ENCODE measurements at regions not wholly inside any gene's neighbourhood (a gene's known extent, or its start where the extent isn't known, plus 50 kb on each side); places are given as distances from the start of the nearest gene placed in this dataset.

DNA sequence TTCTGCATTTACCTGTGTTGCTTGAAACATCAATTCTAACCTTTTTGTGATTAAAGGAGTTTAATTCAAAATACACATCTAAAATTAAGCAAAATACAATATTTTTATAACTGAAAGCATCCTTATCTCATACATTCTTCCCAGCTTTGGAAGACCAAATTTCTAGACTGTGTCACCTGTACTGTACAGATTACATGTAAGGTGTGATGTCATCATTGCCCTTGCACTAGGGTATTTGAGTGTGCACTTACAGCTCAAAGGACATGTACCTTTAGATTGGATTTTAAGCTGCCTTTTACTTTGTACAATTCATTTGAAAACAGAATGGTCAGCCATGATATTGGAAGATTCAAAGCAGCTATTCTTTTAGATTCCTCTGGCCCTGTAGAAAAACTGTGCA is 932.8 kb upstream of the POU3F3 start:
- no peaks in the 10 kb centered on the region for H3K36me3 ChIP-seq (ENCODE audit: control insufficient read depth in 2 of 2, insufficient read depth in 1 of 2, low read length in 2 of 2)
- TF ChIP-seq, protein P1, sequence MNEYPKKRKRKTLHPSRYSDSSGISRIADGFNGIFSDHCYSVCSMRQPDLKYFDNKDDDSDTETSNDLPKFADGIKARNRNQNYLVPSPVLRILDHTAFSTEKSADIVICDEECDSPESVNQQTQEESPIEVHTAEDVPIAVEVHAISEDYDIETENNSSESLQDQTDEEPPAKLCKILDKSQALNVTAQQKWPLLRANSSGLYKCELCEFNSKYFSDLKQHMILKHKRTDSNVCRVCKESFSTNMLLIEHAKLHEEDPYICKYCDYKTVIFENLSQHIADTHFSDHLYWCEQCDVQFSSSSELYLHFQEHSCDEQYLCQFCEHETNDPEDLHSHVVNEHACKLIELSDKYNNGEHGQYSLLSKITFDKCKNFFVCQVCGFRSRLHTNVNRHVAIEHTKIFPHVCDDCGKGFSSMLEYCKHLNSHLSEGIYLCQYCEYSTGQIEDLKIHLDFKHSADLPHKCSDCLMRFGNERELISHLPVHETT (tag by site-specific recombination; IDR thresholded peaks at IDR 0.05): no peak
- TF ChIP-seq ZNF555 (tag by site-specific recombination; conservative IDR thresholded peaks at IDR 0.05) (no peak), ZNF785 (tag by site-specific recombination; IDR thresholded peaks at IDR 0.05) (no peak), YY2 (tag by site-specific recombination; IDR thresholded peaks at IDR 0.05) (no peak), ZBTB21 (tag by site-specific recombination; IDR thresholded peaks at IDR 0.05) (no peak)
- TF ChIP-seq, protein P2, sequence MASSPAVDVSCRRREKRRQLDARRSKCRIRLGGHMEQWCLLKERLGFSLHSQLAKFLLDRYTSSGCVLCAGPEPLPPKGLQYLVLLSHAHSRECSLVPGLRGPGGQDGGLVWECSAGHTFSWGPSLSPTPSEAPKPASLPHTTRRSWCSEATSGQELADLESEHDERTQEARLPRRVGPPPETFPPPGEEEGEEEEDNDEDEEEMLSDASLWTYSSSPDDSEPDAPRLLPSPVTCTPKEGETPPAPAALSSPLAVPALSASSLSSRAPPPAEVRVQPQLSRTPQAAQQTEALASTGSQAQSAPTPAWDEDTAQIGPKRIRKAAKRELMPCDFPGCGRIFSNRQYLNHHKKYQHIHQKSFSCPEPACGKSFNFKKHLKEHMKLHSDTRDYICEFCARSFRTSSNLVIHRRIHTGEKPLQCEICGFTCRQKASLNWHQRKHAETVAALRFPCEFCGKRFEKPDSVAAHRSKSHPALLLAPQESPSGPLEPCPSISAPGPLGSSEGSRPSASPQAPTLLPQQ (tag by site-specific recombination; IDR thresholded peaks at IDR 0.05): no peak
- CTCF ChIA-PET: no interaction called here
- H3K4me1 ChIP-seq (ENCODE audit: control insufficient read depth, insufficient read depth, low read length): no peaks in the 10 kb centered on the region
- H3K4me3 ChIP-seq (ENCODE audit: low read depth, low read length): no peak overlapping the region
- POLR2A ChIA-PET: no interaction called here
- H3K27ac ChIP-seq (ENCODE audit: extremely low read depth, low read depth, low read length): no peak overlapping the region
- H3K9me3 ChIP-seq (ENCODE audit: control insufficient read depth, insufficient read depth, low read depth, low read length): no peaks in the 10 kb centered on the region; the same call in 1 of the 2 replicates

DNA sequence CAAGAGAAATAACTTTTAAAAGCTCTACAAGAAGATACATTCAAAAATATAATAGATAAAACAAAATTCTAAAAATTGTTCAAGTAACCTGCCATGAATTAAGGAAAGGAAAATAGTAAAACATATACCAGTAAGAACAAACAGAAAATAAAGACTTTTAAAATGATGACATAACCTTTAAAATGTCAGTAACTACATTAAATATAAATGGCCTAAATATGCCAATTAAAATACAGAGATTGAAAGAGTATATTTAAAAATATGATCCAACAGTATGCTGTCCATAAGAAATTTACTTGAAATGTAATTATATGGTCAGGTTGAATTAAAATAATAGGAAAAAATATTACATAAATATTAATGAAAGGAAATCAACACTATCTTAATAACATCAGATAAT is 911.7 kb upstream of the POU3F3 start:
- POLR2A ChIA-PET: no interaction called here

DNA sequence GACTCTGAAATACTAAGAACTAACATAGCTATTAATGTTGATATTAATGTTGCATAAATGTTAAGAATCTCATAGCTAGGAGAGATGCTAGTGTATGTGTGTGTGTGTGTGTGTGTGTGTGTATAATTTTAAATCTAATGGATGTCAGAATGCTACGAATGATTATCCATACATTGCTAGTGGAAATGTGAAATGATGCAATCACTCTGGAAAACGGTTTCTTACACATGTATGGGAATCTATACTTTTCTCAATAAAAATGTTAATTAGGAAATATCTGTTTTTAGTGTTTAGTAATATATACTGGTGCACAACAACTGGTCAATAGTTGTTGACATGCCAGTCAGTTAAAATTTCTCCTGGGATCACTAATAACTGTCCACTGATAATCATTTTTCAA is 908.8 kb upstream of the POU3F3 start:
- POLR2A ChIA-PET: no interaction called here
- CTCF ChIA-PET: no interaction called here
- H3K36me3 ChIP-seq (ENCODE audit: control insufficient read depth in 2 of 2, insufficient read depth in 1 of 2, low read length in 2 of 2): no peaks in the 10 kb centered on the region
- H3K4me3 ChIP-seq (ENCODE audit: low read depth, low read length): no peak overlapping the region
- TF ChIP-seq, protein P3, sequence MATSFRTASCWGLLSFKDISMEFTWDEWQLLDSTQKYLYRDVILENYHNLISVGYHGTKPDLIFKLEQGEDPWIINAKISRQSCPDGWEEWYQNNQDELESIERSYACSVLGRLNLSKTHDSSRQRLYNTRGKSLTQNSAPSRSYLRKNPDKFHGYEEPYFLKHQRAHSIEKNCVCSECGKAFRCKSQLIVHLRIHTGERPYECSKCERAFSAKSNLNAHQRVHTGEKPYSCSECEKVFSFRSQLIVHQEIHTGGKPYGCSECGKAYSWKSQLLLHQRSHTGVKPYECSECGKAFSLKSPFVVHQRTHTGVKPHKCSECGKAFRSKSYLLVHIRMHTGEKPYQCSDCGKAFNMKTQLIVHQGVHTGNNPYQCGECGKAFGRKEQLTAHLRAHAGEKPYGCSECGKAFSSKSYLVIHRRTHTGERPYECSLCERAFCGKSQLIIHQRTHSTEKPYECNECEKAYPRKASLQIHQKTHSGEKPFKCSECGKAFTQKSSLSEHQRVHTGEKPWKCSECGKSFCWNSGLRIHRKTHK (tag by site-specific recombination; IDR thresholded peaks at IDR 0.05): no peak
- TF ChIP-seq ZNF140 (tag by site-specific recombination; IDR thresholded peaks at IDR 0.05) (no peak), YY1 (tag by site-specific recombination; IDR thresholded peaks at IDR 0.05) (no peak), SCRT2 (tag by site-specific recombination; IDR thresholded peaks at IDR 0.05) (no peak), ZNF202 (tag by site-specific recombination; IDR thresholded peaks at IDR 0.05; ENCODE audit: borderline replicate concordance) (no peak), ZNF610 (tag by site-specific recombination; IDR thresholded peaks at IDR 0.05; ENCODE audit: borderline replicate concordance) (no peak), ZIC2 (tag by site-specific recombination; IDR thresholded peaks at IDR 0.05) (no peak), ZNF830 (tag by site-specific recombination; IDR thresholded peaks at IDR 0.05; ENCODE audit: low read depth) (no peak), ZNF155 (tag by site-specific recombination; IDR thresholded peaks at IDR 0.05) (no peak), REPIN1 (tag by site-specific recombination; IDR thresholded peaks at IDR 0.05; ENCODE audit: low read depth) (no peak), ZNF146 (tag by site-specific recombination; IDR thresholded peaks at IDR 0.05) (no peak), ZBTB21 (tag by site-specific recombination; IDR thresholded peaks at IDR 0.05) (no peak), ZNF558 (tag by site-specific recombination; IDR thresholded peaks at IDR 0.05) (no peak)
- TF ChIP-seq, protein P4, sequence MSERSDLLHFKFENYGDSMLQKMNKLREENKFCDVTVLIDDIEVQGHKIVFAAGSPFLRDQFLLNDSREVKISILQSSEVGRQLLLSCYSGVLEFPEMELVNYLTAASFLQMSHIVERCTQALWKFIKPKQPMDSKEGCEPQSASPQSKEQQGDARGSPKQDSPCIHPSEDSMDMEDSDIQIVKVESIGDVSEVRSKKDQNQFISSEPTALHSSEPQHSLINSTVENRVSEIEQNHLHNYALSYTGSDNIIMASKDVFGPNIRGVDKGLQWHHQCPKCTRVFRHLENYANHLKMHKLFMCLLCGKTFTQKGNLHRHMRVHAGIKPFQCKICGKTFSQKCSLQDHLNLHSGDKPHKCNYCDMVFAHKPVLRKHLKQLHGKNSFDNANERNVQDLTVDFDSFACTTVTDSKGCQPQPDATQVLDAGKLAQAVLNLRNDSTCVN (tag by site-specific recombination; optimal IDR thresholded peaks at IDR 0.05): no peak
- H3K27ac ChIP-seq (ENCODE audit: extremely low read depth, low read depth, low read length): no peak overlapping the region
- H3K4me1 ChIP-seq (ENCODE audit: control insufficient read depth, insufficient read depth, low read length): no peaks in the 10 kb centered on the region
- no peaks in the 10 kb centered on the region; the same call in 1 of the 2 replicates for H3K9me3 ChIP-seq (ENCODE audit: control insufficient read depth, insufficient read depth, low read depth, low read length)

More for the DNA sequence above, 911.7 kb upstream of the POU3F3 start:
- H3K4me1 ChIP-seq (ENCODE audit: control insufficient read depth, insufficient read depth, low read length): no peaks in the 10 kb centered on the region
- H3K4me3 ChIP-seq (ENCODE audit: low read depth, low read length): no peak overlapping the region
- TF ChIP-seq YY1 (tag by site-specific recombination; IDR thresholded peaks at IDR 0.05): no peak
- TF ChIP-seq SETDB1 (IDR thresholded peaks at IDR 0.05; ENCODE audit: insufficient read length, low read length): peak; percentile 18
- CTCF ChIA-PET: no interaction called here
- H3K36me3 ChIP-seq (ENCODE audit: control insufficient read depth in 2 of 2, insufficient read depth in 1 of 2, low read length in 2 of 2): no peaks in the 10 kb centered on the region
- H3K27ac ChIP-seq (ENCODE audit: extremely low read depth, low read depth, low read length): no peak overlapping the region
- H3K9me3 ChIP-seq (ENCODE audit: control insufficient read depth, insufficient read depth, low read depth, low read length): no peaks in the 10 kb centered on the region; the same call in 1 of the 2 replicates
